ENCODE measurements at regions not wholly inside any gene's neighbourhood (a gene's known extent, or its start where the extent isn't known, plus 50 kb on each side); places are given as distances from the start of the nearest gene placed in this dataset.
"Not testable (repeated sequence)": the region's sequence is repeated elsewhere in the genome, so short reads cannot be mapped to it uniquely, and the experiment has no call there.

DNA sequence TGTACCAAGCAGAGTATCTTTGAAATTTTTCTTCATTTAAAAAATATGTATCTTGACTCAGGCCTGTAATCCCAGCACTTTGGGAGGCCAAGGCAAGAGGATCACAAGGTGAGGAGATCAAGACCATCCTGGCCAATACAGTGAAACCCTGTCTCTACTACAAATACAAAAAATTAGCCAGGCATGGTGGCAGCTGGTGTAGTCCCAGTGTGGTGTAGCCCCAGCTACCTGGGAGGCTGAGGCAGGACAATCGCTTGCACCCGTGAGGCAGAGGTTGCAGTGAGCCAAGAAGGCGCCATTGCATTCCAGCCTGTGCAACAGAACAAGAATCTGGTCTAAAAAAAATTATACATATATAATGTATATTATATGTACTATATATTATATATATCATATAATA lies 118.7 kb upstream of the RIMBP3 start:
- TF ChIP-seq, protein P1, sequence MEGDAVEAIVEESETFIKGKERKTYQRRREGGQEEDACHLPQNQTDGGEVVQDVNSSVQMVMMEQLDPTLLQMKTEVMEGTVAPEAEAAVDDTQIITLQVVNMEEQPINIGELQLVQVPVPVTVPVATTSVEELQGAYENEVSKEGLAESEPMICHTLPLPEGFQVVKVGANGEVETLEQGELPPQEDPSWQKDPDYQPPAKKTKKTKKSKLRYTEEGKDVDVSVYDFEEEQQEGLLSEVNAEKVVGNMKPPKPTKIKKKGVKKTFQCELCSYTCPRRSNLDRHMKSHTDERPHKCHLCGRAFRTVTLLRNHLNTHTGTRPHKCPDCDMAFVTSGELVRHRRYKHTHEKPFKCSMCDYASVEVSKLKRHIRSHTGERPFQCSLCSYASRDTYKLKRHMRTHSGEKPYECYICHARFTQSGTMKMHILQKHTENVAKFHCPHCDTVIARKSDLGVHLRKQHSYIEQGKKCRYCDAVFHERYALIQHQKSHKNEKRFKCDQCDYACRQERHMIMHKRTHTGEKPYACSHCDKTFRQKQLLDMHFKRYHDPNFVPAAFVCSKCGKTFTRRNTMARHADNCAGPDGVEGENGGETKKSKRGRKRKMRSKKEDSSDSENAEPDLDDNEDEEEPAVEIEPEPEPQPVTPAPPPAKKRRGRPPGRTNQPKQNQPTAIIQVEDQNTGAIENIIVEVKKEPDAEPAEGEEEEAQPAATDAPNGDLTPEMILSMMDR (IDR thresholded peaks at IDR 0.05; ENCODE audit: low read depth, low read length, missing input control) = not testable (repeated sequence)
- not testable (repeated sequence) for TF ChIP-seq JUND (IDR thresholded peaks at IDR 0.05)
- TF ChIP-seq, protein P2, sequence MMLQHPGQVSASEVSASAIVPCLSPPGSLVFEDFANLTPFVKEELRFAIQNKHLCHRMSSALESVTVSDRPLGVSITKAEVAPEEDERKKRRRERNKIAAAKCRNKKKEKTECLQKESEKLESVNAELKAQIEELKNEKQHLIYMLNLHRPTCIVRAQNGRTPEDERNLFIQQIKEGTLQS (IDR thresholded peaks at IDR 0.05) = not testable (repeated sequence)
